ENCODE measurements at regions not wholly inside any gene's neighbourhood (a gene's known extent, or its start where the extent isn't known, plus 50 kb on each side); places are given as distances from the start of the nearest gene placed in this dataset.

DNA sequence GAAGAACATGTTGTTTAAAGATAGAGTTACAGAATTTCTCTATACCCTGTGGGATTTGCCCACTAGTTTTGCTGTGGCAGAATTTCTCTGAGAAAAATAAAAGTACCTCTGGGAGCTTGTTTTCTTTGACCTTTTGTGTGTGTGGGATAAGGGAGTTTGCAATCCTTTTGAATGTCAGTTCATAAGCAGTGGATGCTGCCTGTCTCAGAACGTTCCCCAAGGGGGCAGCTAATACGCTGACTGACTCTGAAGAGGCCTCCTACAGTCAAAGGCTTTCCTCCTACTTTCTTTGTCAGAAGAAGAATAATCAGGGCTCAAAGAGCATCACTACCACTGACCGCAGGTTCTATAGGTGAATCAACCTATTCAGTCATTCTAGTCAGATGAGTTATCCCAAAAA lies 140.6 kb downstream of the AASDHPPT start:
- Histone ChIP-seq H2BK120ac (ENCODE audit: low read depth, low read length, poor library complexity, severe bottlenecking) (no peak overlapping the region), H3K27ac (ENCODE audit: insufficient read length, low read depth, low read length) (no peak overlapping the region), H3K56ac (ENCODE audit: insufficient read length, low read depth, low read length) (no peak overlapping the region), H4K5ac (ENCODE audit: insufficient read length, low read depth, low read length) (no peak overlapping the region), H3K14ac (ENCODE audit: insufficient read depth, low read length) (no peak overlapping the region), H3K23ac (ENCODE audit: insufficient read length, low read depth, low read length) (no peak overlapping the region), H3K4me1 (ENCODE audit: insufficient read depth, low read length) (no peaks in the 10 kb centered on the region), H4K20me1 (ENCODE audit: control insufficient read depth, insufficient read depth, insufficient read length) (no peaks in the 10 kb centered on the region), H2BK12ac (ENCODE audit: insufficient read length, low read depth, low read length) (no peak overlapping the region), H2BK5ac (ENCODE audit: insufficient read length, low read length) (no peak overlapping the region), H2BK15ac (ENCODE audit: low read depth, low read length) (no peak overlapping the region), H3K18ac (ENCODE audit: insufficient read length, low read depth, low read length) (no peak overlapping the region), H3K9ac (ENCODE audit: extremely low read depth, insufficient read length, low read length) (no peak overlapping the region), H3K79me1 (ENCODE audit: insufficient read depth, low read depth, low read length, poor library complexity, severe bottlenecking) (no peaks in the 10 kb centered on the region), H3K9me3 (ENCODE audit: control insufficient read depth, low read depth, low read length) (peaks cover 6% of the 10 kb centered on the region), H4K8ac (replicated peaks; ENCODE audit: insufficient read length, low read depth, low read length) (no peak overlapping the region), H4K91ac (ENCODE audit: insufficient read length, low read depth, low read length) (no peak overlapping the region), H2BK20ac (ENCODE audit: low read depth, low read length, poor library complexity, severe bottlenecking) (no peak overlapping the region), H3K79me2 (ENCODE audit: insufficient read depth, low read length) (no peaks in the 10 kb centered on the region), H3K4me2 (ENCODE audit: insufficient read depth, insufficient read length, low read length) (no peak overlapping the region), H3T11ph (ENCODE audit: low read length) (no peak overlapping the region), H2AFZ (ENCODE audit: low read length) (no peak overlapping the region), H3K23me2 (ENCODE audit: insufficient read length, low read depth, low read length, poor library complexity, severe bottlenecking) (no peaks in the 10 kb centered on the region), H3K4ac (ENCODE audit: low read depth, low read length) (no peak overlapping the region), H3K27me3 (ENCODE audit: insufficient read depth, low read length) (no peaks in the 10 kb centered on the region), H2AK5ac (ENCODE audit: insufficient read length, low read length) (no peak overlapping the region)
- DNase-seq: no peak
- no CpG with 5 or more reads among the region's 3 CpGs for WGBS (ENCODE audit: extremely low coverage, insufficient read length, low lambda C conversion rate)
- Mint-ChIP-seq H3K36me3 (ENCODE audit: insufficient read depth in 1 of 3, low read depth in 3 of 3) (peaks cover 0 to 10% (median 8%) of the 10 kb centered on the region in 3 experiments; a peak in 5 of 7 replicates), H3K9me3 (peaks cover 14 to 15% of the 10 kb centered on the region in 2 experiments), H3K4me1 (peaks cover 0 to 3% of the 10 kb centered on the region in 2 experiments; a peak in 2 of 4 replicates), H3K27me3 (ENCODE audit: low read depth) (peaks cover 1% of the 10 kb centered on the region; the same call in 1 of the 2 replicates), H3K27ac (no peak overlapping the region; a peak in 1 of 7 replicates), H3K4me3 (no peak overlapping the region)
- TF ChIP-seq, protein P1, sequence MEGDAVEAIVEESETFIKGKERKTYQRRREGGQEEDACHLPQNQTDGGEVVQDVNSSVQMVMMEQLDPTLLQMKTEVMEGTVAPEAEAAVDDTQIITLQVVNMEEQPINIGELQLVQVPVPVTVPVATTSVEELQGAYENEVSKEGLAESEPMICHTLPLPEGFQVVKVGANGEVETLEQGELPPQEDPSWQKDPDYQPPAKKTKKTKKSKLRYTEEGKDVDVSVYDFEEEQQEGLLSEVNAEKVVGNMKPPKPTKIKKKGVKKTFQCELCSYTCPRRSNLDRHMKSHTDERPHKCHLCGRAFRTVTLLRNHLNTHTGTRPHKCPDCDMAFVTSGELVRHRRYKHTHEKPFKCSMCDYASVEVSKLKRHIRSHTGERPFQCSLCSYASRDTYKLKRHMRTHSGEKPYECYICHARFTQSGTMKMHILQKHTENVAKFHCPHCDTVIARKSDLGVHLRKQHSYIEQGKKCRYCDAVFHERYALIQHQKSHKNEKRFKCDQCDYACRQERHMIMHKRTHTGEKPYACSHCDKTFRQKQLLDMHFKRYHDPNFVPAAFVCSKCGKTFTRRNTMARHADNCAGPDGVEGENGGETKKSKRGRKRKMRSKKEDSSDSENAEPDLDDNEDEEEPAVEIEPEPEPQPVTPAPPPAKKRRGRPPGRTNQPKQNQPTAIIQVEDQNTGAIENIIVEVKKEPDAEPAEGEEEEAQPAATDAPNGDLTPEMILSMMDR (conservative IDR thresholded peaks at IDR 0.05): no peak

All from H9 (cell line).